ENCODE measurements at regions not wholly inside any gene's neighbourhood (a gene's known extent, or its start where the extent isn't known, plus 50 kb on each side); places are given as distances from the start of the nearest gene placed in this dataset.

DNA sequence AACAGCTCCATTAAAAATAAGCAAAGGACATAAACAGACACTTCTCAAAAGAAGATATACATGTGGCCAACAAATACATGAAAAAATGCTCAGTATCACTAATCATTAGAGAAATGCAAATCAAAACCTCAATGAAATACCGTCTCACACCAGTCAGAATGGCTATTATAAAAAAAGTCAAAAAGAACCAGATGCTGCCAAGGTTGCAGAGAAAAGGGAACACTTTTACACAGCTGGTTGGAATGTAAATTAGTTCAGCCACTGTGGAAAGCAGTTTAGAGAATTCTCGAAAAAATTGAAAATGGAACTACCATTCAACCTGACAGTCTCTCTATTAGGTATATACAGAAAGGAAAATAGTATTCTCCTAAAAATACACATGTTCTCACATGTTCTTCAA, 102.4 kb upstream of the FIBIN start:
- no peak for TF ChIP-seq CTCF (conservative IDR thresholded peaks at IDR 0.05)
- no peak for TF ChIP-seq ZFX (IDR thresholded peaks at IDR 0.05)
